IMR-90 (cell line): ENCODE measurements at regions not wholly inside any gene's neighbourhood (a gene's known extent, or its start where the extent isn't known, plus 50 kb on each side); places are given as distances from the start of the nearest gene placed in this dataset.

Experiments used
- CEBPB ChIP-seq: IDR thresholded peaks from 2 replicates; pipeline ENCODE4 v1.6.1; 2012; ENCODE audit warnings: low read depth, low read length, improper control_type of control experiment
- CTCF ChIP-seq: conservative IDR thresholded peaks from 2 replicates; pipeline ENCODE4 v1.5.1; 2012; ENCODE audit warnings: mild to moderate bottlenecking, low read depth, low read length, improper control_type of control experiment
- ELK1 ChIP-seq: fragments of 150-350 bp; IDR thresholded peaks from 2 replicates; pipeline ENCODE4 v1.6.1; 2016; ENCODE audit warnings: low read depth, mild to moderate bottlenecking, low read length, moderate library complexity, borderline replicate concordance
- MAFK ChIP-seq: IDR thresholded peaks from 2 replicates; pipeline ENCODE4 v1.6.1; 2012; ENCODE audit warnings: low read depth, low read length, improper control_type of control experiment
- MAZ ChIP-seq: IDR thresholded peaks from 2 replicates; pipeline ENCODE4 v1.6.1; 2012; ENCODE audit warnings: low read depth, mild to moderate bottlenecking, low read length, improper control_type of control experiment, moderate library complexity, borderline replicate concordance
- MXI1 ChIP-seq: IDR thresholded peaks from 2 replicates; pipeline ENCODE4 v1.6.1; 2012; ENCODE audit warnings: low read depth, mild to moderate bottlenecking, low read length, moderate library complexity, borderline replicate concordance
- POLR2A ChIP-seq: IDR thresholded peaks from 2 replicates; pipeline ENCODE4 v1.6.1; 2012; ENCODE audit warnings: mild to moderate bottlenecking, low read depth, low read length
- RAD21 ChIP-seq: IDR thresholded peaks from 2 replicates; pipeline ENCODE4 v1.6.1; 2012; ENCODE audit warnings: low read length, improper control_type of control experiment
- RFX5 ChIP-seq: IDR thresholded peaks from 2 replicates; pipeline ENCODE4 v1.8.0; 2012; ENCODE audit warnings: low read depth, mild to moderate bottlenecking, low read length, moderate library complexity
- SMC3 ChIP-seq: fragments of 150-350 bp; IDR thresholded peaks from 2 replicates; pipeline ENCODE4 v1.6.1; 2016; ENCODE audit warnings: low read depth, mild to moderate bottlenecking, antibody characterized with exemption, low read length, moderate library complexity
- USF2 ChIP-seq: fragments of 150-350 bp; IDR thresholded peaks from 2 replicates; pipeline ENCODE4 v1.6.1; 2017; ENCODE audit warnings: mild to moderate bottlenecking, antibody characterized with exemption, low read length, low read depth

- TF ChIP-seq SMC3 (no peak), POLR2A (no peak), CTCF (no peak), RFX5 (no peak), RAD21 (no peak), MAFK (no peak), MXI1 (no peak), CEBPB (no peak), MAZ (no peak), ELK1 (no peak), USF2 (no peak)
These were observed 181.7 kb upstream of the MME start for GRCh38 chr3:154898443-154898842.
